GM18870 (cell line): ENCODE measurements at regions not wholly inside any gene's neighbourhood (a gene's known extent, or its start where the extent isn't known, plus 50 kb on each side); places are given as distances from the start of the nearest gene placed in this dataset.

Source experiments
- ATAC-seq: cut with Tn5 transposase; IDR thresholded peaks from one replicate; pipeline ENCODE4 v1.9.1; 2021; ENCODE audit warnings: moderate library complexity; ENCODE audit not compliant: unreplicated experiment

GRCh38 chr1:168865850-168866620 lies 137.0 kb upstream of the DPT start:
- ATAC-seq: no peak

- no peak for ATAC-seq
These were observed 139.1 kb upstream of the DPT start for GRCh38 chr1:168867941-168868634.

- ATAC-seq: no peak
These were observed 142.5 kb upstream of the DPT start for GRCh38 chr1:168871531-168871930.

- no peak for ATAC-seq
These were observed 146.8 kb upstream of the DPT start for GRCh38 chr1:168875831-168876230.

DNA sequence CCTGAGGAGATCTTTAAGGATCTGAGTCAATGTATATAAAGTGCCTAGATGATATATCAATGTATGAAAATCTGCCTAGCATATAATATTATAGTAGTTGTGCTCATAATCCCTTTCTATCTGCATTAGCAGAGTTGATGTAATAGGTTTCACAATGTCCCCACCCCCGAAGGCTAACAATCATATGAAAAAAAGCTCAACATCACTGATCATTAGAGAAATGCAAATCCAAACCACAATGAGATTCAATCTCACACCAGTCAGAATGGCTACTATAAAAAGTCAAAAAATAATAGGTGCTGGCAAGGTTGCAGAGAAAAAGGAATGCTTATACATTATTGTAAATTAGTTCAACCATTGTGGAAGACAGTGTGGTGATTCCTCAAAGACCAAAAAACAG lies 147.8 kb upstream of the DPT start:
- ATAC-seq: no peak

DNA sequence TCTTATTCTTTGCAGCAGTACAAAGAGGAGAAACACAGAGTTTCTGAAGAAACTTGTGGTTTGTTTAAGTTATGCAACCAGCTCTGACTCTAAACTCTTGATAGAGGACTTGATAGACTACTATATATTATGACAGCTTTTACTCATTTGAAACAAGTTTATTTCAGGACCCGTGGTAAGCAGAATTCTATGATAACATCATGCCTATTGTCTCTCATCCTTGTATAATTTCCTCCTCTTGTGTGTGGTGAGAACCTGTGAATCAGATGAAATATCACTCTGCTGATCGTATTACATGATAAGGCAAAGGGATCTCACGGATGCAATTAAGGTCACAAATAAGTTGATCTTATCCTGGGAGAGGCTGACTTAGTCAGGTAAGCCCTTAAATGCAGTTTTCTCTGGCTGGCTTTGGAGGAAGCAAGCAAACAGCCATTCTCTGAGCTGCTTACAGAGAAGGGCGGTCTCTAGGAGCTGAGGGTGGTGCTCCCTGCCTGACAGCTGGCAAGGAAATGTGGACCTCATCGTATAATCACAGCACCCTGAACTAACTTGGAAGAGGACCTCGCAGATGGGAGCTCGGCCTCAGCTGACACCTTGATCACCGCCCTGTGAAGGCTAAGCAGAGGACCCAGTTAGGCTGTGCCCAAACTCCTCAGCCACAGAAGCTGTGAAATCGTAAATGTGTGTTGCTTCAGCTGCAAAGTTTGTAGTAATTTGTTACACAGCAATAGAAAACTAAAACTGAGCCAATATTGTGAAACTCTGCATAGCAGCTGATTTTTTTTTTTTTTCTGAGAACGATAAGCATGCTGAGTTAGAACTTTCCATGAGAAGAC lies 151.1 kb upstream of the DPT start:
- ATAC-seq: no peak

GRCh38 chr1:168881656-168882260 lies 152.8 kb upstream of the DPT start:
- no peak for ATAC-seq

DNA sequence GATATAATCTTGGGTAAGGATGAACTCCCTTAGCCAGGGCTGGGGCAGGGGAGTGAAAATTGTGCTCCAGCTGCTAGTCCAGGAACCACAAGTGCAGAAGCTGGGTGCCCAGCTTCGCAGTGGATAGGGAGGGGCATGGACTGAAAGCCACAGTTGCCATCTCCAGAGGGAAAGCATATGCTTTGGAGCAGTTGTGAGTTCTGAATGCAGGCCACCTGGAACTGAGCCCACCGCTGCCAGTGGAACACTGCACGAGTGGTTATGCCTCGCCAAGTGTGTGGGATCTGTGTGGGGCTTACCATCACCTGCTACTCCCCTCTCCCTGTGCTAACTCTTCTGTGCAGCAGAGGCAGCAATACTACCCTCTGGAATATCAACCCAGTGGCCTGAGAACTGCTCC lies 158.4 kb upstream of the DPT start:
- ATAC-seq: no peak

- ATAC-seq: no peak
These were observed 159.4 kb upstream of the DPT start for GRCh38 chr1:168888418-168888817.

DNA sequence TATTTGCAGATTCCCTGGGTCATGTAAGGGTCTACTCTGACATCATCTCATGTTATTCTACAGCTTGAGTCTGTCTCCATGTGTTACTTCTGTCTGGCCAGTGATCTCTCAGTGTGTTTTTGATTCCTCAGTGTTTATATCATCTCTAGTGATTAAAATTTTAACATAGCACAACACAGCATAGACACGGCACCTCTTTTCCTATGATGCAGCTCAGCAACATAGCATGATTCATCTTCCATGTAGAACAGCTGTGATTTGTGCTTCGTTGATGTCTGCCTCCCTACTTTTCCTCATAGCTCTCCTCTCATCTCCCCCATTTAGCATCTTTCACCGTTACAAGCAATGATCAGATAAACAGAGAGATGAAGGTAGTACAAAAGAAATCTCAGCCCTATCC lies 163.9 kb upstream of the DPT start:
- ATAC-seq: no peak

- no peak for ATAC-seq
These were observed 164.4 kb upstream of the DPT start for GRCh38 chr1:168893359-168893801.

GRCh38 chr1:168894397-168894903 lies 165.4 kb upstream of the DPT start:
- no peak for ATAC-seq

GRCh38 chr1:168897249-168897648 lies 168.2 kb upstream of the DPT start:
- ATAC-seq: no peak

DNA sequence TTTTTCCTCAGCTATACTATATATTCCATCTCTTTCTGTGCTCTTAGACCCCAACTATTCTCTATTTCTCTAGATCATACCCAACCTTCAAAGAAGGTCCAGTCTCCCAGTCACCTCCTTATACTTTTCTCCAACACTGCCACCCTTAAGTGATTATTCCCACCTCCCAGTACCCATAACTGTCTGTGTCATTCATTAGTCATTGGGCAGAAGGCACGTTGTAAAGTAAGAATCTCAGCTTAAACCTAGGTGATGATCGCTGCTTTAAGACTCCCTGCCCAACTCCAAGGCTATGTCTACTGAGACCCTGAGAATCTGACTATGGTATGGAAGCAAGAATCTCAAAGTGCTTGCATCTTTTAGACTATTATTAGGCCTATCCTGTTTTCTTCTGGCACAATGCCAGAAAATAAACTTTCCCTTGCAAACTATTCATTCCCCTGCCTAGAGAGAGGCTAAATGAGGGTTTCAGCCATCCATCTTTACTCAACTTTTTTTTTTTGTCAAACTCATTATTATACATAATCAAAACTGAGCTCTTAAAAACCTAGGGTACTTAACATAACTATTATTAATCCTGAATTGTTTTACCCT lies 174.3 kb upstream of the DPT start:
- no peak for ATAC-seq

- no peak for ATAC-seq
These were observed 176.6 kb upstream of the DPT start for GRCh38 chr1:168905633-168906032.

GRCh38 chr1:168906367-168906766 lies 177.4 kb upstream of the DPT start:
- no peak for ATAC-seq

GRCh38 chr1:168907053-168907452 lies 178.0 kb upstream of the DPT start:
- no peak for ATAC-seq

- no peak for ATAC-seq
These were observed 178.9 kb upstream of the DPT start for GRCh38 chr1:168907786-168908348.

DNA sequence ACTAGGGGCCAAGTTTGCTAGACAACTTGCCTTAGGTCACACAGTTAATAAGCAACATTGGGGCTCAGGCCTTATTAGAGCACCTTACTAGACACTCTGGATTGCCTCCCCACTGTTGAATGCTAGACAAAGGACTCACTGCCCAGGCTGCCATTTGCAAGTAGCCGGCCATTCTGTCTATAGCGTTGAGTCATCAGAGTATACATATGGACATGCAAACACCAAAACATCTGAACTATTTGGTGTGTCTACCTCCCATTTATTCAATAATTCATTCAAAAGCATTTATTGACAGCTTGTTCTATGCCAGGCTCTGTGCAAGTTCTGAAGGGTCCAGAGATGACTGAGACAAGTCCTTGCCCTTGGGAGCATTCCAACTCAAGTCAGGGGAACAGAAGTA lies 181.4 kb upstream of the DPT start:
- ATAC-seq: no peak

DNA sequence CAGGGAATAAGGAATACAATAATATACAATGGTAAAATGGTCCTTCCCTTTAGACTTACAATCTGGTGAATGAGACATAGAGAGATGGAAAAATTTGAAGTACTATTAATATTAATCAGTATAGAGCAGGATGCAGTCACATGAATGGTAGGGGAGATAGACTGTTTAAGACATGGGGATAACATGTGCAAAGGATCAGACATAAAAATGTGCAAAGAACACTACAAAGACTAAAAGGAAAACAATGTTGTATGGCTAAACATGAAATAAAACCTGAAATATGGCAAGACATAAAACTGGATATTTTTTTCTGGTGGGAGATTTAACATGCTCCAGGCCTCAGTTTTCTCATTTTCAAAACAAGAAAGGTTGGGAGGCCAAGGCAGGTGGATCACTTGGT lies 182.4 kb upstream of the DPT start:
- no peak for ATAC-seq
